NCI-H1417 treated with DMSO at 0.1 percent for 48 hours (cell line): ENCODE measurements at regions not wholly inside any gene's neighbourhood (a gene's known extent, or its start where the extent isn't known, plus 50 kb on each side); places are given as distances from the start of the nearest gene placed in this dataset.

Source experiments
- DNase-seq: peaks from one replicate; lab custom pipeline; 2025; lab: John Stamatoyannopoulos, UW

DNA sequence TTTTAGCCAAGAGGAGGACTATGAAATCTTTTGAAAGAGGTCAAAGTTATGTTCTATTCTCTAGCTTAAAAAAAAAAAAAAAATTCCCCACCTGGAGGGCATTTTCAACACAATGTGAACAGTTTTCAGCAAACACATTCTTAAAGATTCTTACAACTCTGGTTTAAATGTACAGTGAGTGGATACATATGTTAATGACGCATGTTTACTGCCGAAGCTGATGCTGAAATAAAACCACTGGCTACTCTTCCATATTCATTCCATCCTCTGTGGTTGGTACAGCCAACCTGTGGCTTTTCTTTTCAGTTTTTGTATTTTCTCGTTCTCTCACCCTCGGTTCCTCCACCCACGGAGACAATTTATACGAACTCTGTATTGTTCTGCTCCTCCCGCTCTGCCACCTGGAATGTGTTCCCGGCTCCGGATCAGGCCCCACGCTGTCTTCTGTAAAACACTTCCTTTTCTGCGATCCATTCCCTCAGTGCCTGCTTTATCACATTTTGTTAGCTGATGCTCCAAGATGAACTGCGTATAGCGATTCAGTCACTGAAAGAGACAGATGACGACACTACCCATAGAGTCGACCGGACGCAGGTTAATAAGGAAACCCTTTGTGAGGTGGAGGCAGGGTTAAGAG is 466.4 kb upstream of the ARGLU1 start:
- DNase-seq = no peak

DNA sequence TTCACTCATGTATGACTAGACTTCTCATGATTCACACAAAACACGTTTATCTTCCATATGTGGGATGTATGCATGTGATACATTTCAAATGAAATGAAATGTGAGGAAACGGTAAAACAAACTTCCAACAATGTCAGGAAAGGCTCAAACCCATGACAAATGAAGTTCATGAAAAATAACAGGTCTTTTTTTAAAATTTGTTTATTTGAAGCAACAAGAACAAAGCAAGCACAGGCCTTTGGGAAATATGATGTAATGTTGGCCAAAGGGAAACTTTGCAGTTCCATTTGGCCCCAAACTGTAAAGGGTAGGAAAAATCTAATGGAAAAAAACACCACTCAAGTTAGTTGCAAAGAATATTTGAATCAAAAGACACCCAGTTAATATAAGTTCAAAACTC is 463.8 kb upstream of the ARGLU1 start:
- no peak for DNase-seq

DNA sequence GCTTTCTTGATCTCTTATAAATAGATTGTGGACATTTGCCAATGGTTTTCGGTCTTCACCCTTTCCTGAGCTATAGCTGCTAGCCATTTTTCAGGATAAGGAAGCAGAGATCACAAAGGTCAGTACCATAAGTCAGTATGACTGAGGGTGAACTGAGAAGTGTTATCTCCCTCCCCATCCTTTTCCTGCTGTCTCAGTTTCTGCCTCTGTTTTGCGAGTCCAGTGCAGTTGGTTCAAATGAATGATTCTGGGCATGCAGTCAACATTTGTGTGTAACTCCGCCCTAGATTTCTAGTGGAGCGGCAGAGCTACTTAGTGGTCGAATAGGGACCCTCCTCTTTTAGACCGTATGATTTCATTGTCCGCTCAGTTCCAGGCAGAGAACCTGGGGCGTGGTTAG is 460.8 kb upstream of the ARGLU1 start:
- no peak for DNase-seq

DNA sequence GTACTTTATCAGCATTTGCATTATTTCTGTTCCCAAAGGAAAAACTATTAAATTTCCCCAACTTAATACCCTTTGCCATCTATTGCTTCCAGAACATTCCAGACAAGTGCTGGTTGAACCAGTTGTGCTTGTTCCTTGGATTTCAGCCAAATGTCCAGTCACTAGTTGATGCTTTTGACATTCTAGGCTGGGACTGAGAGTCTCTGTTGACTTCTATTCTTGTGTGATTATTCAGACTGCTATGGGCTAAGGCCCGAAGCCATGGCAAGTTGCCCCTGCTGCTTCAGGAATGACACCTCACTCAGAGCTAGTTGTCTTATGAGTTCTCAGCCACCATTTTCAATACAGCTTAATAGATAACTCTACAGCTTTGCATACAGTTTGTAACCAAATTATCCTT is 458.1 kb upstream of the ARGLU1 start:
- no peak for DNase-seq

DNA sequence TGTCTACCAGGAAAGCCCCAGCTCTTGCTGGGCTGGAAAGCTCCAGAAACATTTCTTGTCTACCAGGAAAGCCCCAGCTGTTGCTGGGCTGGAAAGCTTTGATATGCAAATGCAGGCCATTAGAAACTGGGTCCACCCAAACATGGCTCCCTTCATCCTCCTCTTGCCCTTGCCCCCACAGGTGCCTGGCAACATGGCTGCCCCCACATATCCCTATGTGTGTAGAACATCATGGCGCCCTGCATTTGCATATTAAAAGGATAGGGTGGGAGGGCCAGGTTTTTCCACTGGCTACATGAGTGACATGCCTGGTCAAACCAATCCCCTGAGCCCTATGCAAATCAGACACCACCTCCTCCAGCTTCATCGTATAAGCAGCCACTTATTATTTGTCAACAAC is 455.4 kb upstream of the ARGLU1 start:
- DNase-seq = no peak

DNA sequence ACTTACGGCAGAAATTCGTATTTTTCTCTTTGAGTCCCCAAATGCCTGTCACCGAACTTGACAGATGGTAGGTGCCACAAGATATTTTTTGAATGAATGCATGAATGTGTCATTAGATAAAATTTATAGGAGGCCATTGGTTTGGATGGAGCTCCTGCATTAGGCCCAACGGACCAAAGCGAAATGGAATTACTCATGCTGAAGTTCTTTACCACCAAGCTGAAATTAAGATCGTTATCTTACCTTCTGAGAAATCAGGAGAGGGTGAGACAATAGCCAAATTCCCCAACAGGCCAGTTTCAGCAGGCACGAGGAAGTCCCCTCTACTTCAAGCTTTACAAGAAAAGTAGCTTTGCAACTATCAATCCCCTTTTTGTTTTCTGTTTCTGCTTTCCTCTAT is 452.5 kb upstream of the ARGLU1 start:
- no peak for DNase-seq

DNA sequence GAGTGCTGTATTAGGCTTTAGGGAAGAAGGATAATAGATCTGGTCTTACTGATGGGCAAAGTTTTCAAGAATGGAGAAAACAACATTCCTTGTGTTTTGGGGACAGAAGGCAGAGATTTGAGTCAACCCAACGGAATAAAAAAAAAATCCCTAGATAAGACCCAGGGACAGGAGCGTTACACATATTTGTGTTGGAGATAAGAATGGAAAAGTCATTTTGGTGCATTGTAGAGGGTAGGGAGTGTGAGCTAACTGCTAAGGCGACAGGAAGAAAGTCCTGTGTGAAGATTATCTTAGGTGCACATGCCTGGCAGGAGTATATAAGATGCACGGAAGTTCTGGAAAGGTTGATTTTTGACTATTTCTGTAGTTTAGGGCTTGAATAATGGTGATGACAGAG is 450.3 kb upstream of the ARGLU1 start:
- no peak for DNase-seq

DNA sequence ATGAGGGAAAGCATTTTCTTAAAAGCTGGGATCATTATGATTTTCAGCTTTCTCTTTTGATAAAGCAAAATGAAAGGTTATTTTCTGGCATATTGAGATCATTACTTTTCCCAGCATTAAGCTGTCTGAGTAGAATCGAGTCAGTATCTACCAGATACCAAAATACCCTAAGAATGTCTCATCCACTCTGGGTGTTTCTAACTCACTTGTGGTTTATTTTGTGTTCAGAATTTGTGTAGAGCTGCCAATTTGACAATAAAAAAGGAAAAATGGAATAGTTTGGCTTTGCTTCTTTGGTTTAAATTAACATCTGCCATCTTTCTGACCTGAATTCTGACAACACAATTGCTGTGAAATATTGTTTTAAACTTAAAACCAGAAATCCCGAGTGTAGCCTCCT is 438.7 kb upstream of the ARGLU1 start:
- DNase-seq = no peak

DNA sequence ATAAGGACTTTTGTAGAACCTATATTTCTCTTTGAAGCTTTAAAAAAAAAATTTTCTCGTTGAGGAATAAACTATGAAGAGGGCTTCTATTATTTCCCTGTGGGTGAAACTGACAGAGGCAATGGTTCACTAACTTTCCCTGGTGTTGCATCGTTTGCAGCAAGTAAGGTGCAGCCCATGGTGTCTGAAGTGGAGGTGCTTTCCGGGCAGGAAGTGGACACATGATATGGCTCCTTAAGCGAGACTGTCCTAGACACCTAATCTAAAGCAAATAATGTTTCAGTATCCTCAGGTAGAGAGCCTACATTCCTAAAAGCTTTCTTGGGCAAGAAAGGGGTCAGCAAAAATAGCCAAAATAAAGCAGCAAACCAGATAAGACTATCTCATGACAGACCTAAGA is 437.6 kb upstream of the ARGLU1 start:
- DNase-seq = no peak

DNA sequence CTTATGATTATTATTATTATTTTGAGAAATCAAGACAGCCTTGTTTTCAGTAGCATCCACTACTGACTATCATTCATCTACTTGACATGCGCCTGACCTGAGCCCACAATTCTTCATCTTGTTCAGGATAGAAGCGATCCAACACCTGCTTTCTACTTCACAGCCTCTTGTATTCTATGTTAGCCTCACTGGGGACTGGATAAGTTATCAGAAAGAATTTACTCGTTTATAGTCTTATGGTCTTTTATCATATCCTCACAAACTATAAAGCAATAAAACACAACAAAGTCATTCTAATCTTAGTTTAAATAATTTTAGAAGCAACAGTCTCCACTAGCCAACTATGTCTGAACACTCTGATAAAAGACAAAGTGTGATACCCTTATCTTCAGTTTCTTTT is 436.0 kb upstream of the ARGLU1 start:
- DNase-seq = no peak

DNA sequence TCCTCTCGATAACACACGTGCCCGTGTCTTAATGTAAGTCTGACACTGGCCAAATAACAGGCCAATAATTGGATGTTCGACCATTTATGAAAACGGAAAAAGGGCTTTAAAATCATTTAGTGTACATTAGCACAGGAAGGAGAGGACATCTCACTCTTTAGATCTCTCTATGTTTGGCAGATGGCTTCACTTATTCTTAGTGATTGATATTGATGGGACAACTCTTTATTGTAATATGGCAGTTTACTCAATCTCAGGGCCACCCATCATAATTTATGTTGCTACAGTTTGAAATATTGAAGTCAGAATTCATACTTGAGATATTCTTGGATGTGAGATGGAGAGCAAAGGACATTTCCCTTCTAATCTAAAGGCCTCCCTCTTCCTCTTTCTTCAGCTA is 430.7 kb upstream of the ARGLU1 start:
- no peak for DNase-seq

DNA sequence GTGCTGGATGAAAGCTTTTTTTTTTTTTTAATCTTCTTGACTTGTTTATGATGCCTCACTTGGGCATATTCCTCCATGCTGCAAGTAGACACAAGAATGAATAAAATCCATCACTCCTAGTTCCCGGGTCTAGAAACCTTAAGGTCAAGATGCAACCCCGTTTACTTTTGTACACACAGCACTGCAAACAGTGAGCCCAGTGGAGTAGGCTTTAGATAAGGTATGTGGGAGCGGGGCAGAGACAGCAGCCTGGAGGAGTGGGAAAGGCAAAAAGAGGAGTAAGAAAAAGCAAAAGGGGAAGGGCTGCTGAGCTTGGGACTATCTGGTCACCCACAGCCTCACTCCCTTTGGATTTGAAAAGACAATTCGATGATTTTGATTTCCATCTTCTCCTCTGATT is 429.8 kb upstream of the ARGLU1 start:
- no peak for DNase-seq

DNA sequence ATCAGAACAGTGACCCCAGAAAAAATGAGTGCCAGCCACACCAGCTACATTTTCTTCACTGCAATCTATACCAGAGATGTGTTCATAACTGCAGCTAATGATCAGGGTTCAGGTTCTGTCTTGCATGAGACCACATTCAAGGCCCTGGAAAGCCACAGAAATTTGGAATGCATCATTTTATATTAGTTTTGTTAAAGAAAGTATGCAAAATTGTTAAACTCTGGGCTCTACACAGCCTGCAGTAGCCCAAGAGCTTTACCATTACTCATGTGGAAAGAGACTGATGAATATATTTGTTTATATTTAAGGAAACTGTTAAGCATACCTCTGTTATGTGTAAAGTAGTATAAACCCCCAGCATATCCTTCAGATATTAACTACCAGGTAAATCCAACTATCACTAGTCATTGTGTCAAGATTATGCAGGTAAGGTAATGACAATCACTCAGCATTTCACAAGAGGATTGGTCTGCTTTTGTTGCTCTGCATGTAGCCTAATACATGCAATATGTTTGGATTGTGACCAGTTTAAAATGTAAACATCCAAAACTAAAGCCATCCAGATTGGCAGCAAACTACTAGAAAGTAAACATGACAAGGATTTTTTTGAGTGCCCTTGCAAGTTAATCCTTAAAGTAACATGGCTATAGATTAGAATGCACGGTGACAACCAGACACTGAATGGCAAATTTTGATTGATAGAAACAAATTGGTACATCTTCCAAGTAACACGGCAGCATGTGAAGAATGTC is 429.1 kb upstream of the ARGLU1 start:
- no peak for DNase-seq

DNA sequence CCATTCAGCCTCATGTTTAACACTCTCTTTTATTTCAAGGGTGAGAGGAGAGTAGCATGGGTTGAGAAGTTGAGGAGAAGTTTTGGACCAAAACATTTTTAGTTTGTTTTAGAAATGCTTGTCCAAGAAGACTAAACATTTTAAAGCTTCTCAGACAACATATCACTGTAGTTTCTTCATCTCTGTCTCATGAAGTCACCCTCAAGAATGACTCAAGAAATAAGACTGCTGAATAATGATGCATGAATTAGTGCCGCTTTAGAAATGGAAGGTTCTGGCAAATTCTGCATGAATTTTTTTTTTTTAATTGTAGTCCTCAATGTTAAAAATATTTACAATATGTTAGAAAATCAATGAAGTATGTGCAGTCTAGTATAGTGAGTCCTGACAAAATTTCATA is 422.7 kb upstream of the ARGLU1 start:
- no peak for DNase-seq

DNA sequence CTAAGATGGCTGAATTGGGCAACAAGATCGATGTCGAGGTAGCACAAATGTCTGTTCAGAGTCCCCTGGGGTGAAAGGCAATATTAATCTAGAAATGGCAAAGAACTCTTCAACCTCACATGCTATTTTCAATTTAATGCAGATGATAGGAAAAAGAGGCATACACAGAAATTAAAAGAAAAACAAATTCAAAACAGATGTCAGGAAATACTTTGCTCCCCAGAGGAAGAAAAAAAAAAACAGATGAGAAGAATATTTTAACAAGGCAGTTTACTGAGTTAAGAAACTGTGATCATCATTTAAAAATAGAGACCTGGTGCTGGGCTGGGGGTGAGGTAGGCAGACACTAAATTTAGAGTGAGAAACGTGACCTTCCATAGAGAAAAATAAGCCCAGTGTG is 421.9 kb upstream of the ARGLU1 start:
- no peak for DNase-seq

DNA sequence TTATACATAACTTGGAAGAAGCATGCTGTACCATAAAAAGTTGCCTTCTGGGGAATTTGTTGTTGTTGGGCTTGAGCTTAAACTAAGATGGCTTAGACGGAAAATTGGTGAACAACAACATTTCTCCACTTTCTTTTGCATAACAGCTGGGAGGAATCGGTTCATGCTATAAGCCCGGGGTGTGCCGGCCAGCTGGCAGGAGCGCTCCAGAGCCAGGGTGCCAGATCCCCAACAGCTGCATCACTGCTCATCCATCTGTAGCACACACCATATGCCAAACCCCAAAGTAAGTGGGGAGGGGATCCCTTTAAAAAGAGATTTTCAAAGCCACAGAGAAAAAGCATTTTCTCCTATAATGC is 419.5 kb upstream of the ARGLU1 start:
- no peak for DNase-seq

DNA sequence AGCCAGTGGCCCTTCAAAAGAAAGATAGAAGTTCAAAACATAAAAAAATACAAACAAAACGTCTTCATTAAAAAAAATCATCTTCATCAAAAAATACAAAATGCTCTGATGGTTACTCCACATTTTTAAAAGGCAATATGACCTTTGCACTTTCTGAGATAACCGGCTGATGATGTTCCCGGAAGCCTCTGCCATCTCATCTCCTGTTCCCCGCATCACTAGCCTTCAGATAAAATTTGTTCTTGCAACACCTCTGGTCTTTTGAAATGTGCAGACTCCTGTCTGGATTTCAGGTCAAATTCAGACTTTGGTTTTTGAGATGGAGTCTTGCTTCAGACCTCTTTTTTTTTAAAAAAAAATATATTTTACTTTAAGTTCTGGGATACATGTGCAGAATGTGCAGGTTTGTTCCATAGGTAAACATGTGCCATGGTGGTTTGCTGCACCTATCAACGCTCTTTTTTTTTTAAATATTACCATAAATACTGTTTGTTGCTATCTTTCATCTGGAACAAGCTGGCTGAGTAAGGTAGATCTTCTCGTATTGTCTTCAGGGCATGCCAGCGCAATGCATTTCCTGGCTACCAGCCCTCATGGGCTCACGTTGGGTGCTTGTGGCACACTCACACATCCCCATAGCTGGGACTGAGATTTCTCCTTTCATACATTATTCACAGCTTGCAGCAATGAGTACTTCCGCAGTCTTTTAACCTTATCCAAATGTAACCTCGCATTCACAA is 418.9 kb upstream of the ARGLU1 start:
- no peak for DNase-seq

DNA sequence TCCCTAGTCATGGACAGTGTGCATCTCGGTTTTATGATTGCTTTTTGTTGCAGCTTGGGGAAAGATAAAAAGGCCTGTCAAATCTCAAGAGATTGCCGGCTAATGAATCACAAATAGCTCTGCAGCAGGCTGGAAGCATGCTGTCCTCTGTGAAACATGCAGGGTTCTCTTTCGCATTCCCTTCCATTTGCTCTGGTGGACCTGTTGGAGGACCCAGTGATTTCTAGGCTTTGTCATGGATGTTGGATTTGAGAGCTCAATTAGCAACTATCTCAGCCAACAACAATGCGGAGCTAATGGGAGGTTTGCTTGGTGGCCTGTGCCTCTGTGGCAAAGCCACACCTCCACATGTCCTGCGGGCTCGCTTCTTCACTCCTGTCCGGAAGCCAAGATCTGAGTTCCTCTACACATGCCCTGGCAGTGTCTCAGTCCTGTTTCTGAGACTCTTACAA is 418.1 kb upstream of the ARGLU1 start:
- no peak for DNase-seq

DNA sequence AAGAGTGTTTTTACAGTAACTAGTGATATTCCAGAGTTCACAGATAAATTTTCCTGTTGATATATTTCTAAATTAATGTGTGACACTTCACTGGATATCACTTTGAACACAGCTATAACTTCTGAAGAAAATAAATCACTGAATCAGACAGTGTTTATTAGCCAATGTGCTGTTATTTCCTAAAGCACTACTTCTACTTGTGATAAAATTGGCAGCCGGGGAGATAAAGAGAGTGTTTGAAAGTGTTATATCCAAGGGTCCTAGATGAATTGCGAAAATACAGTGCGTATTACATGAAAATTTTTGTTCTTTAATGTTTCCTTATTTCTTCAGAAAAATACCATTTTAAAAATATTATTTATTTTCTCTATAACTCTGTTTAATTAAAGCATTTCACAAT is 417.5 kb upstream of the ARGLU1 start:
- no peak for DNase-seq

DNA sequence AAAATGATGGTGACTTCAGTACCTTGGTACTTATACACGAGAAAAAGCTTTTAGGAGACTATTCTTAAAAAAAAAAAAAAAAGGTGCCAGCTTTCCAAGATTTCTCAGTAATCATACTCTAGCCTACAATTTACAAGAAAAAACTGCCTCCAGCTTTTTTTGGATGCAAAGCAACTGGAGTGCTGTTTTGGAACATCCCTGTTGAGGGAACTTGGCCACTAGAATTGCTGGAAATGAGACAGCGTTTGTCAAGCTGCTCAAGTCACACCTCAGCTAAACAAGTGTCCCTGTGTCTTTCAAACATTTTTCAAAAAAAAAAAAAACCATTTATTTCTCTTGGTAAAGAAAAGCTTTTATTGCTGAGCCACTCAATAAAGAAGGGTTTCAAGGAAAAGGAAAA is 413.1 kb upstream of the ARGLU1 start:
- no peak for DNase-seq

DNA sequence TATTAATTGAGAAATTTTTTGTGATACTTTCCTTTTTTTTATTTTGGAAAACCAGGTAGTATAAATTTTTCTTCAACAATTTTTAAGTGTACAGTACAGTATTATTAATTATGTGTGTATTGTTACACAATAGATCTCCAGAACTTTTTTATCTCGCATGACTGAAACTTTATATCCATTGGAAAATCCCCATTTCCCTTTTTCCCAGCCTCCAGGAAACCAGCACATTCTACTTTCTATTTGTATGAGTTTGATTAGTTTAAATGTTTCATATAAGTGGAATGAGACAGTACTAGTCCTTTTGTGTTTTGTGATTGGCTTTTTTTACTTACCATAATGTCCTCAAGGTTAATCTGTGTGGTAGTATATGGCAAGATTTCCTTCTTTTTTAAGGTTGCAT is 399.5 kb upstream of the ARGLU1 start:
- no peak for DNase-seq

DNA sequence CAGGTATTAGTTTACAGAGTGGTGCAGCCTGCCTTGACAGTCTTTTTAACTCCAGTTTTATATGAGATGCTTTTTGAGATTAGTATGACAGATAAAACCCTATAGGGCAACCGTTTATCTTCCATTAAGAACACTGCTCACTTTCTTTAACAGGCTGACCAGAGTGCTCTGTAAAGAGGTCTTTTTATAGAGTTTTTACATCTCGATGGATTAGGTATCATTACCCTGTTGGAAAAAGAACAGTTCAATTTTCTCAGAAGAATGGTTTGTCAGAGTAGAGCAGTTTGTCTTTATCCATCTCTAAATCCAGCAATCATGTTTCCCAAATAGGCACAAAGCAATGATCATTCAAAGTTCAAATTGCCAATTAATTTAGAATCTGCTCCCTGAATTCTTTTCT is 395.2 kb upstream of the ARGLU1 start:
- no peak for DNase-seq

DNA sequence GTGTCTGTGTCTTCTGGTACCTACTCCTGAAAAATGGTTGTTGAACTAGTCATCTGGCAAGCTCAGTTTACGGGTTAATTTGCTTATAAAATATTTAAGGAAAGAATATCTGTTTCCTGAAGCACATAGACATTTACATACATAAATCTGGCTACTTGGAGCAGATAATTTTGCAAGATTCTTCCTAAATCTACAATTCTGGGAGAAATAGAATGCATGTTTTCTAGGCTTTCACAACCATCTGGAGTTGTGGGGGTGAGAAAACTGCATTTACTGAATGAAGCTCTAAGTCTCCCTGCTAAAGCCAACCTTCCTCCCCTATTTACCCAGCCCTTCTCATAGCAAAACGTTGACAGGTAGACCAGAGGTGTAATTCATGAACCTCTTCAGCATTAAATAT is 393.7 kb upstream of the ARGLU1 start:
- DNase-seq = no peak

DNA sequence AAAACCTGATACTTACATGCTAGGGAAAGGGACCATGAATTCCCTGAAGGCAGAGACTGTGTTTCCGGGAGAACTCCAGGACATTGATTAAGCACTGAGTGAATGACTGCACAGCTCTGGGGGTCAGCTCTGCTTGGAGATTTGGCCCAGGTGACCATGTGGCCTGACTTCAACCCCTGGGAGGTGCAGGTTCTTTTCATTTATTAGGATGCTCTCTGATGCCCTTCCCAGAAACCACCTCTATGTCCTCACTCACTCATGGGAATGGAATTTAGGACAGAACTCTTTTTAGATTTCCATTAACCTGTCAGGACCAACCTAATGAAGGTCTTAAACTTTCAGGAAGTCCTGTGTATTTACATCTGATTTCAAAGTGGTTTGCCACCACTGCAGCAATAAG is 393.3 kb upstream of the ARGLU1 start:
- DNase-seq = no peak
